GM18519 (cell line): ENCODE measurements at regions not wholly inside any gene's neighbourhood (a gene's known extent, or its start where the extent isn't known, plus 50 kb on each side); places are given as distances from the start of the nearest gene placed in this dataset.

Experiments
- ATAC-seq: cut with Tn5 transposase; IDR thresholded peaks from one replicate; pipeline ENCODE4 v1.9.1; 2021; ENCODE audit warnings: mild to moderate bottlenecking, moderate library complexity; ENCODE audit not compliant: unreplicated experiment, low FRiP score

DNA sequence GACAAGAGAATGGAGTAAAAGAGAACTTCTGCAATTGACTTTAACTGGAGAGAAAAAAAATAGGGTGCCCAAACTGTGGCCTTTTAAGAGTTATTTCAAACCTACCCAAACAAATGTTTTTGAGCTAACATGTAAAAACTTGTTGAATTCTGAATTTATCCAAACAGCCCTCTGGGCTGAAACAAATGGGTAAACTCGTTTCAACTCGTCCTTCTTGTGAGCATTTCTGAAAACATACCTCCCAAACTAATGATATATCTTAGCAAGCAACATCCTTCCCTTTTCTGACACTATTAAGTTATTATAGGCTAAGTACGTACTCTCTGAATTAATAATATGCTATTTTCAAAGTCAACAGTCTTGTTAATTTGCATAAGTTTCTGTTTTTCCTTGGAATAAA is 793.0 kb upstream of the ACVR2A start:
- no peak for ATAC-seq

DNA sequence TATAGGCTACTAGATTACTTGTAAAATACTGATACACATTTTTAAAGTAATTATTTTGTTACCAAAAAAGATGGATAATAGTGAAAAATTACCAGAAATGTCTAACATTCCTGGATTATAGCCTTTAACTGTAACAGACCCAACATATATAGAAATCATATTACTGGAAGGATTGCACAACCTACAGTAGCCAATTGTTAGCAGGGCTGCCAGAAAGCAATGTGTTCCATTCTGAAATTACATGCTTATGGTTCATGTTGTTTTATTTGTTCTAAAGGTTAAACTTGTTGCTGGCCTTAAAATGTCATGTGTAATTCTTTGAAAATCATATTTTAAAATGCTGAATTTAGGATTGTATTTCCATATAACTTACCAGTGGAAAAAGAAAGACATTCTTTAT is 793.6 kb upstream of the ACVR2A start:
- no peak for ATAC-seq

DNA sequence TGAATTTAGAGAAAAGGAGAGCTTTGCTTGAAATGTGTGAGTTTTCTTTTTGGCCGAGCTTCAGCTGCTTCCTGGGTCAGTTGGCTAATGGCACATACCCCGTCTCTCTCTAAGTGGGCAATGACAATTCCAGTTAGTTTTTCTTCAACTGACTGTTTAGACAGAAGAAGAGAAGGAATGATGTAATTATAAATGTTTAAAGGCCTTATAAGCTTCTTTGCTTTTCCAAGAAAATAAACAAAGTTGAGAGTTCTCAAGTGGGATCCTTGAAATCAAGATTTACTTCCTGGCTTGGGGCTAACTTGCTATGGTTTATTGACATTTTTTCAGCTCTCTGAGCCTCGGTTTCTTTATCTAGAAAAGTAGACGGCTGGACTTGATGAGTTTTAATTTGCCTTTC is 794.9 kb upstream of the ACVR2A start:
- no peak for ATAC-seq

DNA sequence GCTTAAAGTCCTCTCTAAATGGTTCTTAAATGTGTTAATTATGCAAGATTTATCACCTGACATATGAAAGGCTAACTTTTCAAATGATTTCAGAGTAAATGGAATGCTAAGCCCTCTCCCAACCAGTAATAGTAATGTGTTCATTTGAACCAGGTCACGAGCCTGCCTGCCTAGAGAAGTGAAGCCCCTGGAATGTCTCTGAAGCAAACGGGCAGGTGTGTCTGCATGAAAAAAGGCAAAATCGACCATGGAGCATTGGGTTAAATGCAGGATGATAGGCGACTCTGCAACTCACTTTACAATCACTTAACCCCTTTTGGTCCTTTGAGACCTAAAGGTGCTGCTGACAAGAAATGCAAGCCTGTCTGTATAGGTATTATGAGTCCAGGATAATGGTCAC is 798.4 kb upstream of the ACVR2A start:
- no peak for ATAC-seq

DNA sequence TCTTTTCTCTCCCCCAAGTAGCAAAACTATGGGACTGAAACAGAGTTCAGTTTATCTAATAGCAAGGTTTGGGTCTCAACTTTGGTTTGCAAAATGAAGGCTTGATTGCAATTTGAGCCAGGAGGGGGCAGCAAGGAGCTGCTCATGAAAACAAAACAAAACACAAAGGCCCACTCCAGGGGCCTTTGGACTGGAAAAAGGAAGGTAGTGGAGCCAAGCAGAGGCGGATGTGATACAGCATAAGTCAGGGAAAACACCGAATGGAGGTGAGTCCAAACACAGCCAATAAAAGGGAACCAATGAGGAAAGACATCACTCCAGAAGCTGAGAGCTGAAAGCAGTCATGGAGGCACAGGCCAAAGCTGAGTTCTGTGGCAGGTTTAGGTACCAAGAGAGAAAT is 799.7 kb upstream of the ACVR2A start:
- ATAC-seq: peak; percentile 74

DNA sequence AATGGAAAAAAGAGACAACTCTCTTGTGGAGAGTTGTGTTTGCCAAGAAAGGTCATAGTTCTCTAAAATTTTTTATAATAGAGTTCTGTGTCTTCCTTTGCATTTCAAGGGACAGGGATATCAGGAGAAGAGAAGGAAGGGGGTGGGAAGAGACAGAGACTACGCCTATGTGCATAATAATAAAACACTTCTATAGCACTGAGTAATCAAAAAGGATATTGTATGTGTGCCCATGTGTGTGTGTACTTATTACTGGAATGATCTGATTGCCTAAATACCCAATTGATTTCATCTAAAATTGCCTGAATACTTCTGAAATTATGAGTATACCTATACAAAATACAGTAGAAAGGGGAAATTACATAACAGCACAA is 803.7 kb upstream of the ACVR2A start:
- ATAC-seq: no peak

DNA sequence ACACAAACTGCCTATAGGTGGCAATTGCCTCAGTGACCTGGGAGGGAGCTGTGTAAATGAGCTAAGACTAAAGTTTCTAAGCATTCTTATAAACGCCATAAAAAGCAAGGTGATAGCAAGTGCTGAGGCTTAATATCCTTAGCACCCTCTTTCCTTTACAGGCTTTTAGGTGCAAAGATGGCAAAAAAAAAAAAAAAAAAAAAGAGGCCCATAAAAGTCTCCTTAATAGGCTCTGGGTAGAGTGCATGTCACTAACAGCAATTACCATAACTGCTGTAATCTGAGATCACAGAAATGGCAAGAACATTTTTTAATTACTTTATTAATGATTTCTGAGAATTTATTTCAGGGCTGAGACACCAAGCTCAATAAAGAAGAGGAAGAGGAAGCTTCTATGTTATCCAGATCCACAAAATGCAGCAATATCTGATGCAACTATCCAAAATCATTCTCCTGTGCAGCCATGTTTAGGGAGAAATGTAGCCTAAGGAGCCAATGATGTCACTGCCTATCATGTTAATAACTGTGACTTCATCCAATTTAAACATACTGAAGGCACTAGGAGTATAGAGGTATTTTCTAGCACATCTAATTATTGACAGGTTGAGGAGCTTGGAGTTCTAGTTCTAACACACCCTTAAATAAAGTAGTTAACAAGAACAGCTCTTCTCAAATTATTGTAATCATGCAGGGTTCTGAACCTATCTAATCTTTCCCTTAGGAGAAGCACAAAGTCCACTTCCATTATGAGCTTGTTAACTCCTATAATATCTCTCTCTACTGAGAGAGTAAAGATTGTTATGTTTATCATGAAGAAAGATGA is 804.3 kb upstream of the ACVR2A start:
- no peak for ATAC-seq

DNA sequence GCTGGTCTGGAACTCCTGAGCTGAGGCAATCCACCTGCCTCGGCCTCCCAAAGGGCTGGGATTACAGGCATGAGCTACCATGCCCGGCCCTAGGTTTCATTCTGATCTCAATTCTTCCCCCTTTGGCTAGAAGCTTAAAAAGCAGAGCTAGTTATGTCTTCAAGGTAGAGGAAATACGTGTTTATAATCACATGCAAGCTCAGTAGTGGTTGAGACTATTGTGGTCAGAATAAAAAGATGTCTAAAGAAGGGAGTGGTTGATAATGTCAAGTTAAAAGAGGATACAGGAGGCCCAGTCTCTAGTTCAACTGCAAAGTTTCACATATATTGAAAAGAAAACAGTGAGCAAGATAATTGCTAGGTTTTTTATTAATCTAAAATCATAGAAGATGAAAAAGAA is 807.8 kb upstream of the ACVR2A start:
- no peak for ATAC-seq

DNA sequence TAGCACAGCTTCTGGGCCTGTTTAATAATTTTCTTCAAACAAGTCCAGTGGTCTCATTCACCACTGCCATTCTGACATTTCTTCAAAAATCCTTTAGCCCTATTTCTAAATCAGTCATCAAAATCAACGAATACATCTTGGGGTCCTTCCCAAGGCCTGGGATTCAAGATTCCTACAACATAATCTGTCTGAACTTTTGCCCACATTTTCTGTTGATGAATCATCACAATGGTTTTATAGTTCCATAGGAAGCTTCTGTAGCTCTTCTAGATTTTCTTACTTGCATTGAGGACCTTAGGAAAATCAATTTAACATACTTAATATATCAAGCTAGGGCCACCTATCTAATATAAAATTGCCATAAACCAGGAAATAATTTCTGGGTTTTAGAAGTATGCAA is 811.8 kb upstream of the ACVR2A start:
- no peak for ATAC-seq

DNA sequence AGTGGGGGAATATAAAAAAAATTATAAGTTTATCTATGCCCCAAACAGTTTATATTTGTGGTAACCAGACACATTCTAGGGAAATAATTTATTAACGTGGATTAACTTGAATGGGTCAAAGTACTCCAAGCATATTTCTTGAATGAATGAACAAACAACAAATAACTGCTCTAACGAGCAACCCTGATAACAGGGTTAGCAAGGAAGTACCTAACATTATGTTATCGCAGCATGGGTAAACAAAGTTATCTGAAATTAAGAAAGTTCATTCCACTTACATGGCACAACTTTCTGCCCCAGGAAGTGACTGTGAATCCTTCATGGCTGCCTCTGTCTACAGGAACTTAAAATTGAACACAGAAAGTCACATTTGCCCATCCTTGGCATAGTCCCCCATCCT is 812.9 kb upstream of the ACVR2A start:
- no peak for ATAC-seq

DNA sequence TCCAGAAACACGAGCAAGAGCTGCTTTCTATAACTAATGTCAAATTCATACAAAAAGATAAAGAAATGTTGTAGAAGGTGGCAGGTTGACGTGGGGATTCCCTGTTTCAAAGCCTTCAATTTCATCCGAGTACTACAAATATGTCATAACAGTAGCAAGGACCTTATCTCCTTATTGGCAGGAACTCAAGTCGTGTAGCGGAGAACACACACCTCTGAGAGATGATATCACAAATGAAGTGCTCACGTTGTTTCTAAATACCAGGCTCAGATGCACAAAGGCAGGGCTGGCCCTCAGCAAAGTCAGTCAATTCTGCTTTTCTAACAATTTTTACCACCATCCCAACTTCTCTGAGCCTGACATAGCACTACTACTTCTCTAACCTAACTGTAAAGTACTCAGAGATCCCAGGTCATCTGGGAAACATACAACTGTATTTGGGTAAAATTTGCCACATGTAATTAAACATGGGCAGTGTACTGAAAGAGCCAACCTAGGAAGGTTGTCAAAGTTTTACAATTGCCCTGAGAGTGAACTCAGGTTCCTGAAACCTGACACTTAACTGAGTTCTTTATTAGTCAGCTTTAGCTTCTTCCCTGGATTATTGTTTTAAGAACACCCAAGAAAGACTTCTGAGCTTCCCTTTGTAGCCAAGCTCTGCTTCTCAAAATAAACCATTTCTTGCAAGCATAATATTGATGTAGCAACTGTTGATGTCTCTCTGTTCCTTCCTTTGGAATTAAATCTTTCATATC is 813.7 kb upstream of the ACVR2A start:
- ATAC-seq: no peak

DNA sequence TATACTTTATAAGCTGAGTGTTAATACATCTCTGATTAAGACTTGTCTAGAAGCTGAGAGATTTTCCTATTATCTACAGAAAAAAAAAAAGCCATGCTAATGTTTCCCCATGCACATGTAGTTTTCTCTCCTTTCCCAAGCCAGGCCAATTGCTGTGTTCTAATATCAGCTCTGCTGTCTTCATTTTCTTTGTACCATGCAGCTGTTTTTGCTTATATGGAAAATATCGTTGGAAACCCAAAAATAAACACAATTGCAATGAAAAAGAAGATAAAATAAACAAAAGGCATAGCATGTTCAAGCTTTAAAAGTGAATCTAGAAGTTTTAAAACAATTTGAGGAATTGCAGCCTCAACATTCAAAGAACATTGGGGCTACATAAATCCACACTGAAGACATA is 817.4 kb upstream of the ACVR2A start:
- ATAC-seq: no peak

DNA sequence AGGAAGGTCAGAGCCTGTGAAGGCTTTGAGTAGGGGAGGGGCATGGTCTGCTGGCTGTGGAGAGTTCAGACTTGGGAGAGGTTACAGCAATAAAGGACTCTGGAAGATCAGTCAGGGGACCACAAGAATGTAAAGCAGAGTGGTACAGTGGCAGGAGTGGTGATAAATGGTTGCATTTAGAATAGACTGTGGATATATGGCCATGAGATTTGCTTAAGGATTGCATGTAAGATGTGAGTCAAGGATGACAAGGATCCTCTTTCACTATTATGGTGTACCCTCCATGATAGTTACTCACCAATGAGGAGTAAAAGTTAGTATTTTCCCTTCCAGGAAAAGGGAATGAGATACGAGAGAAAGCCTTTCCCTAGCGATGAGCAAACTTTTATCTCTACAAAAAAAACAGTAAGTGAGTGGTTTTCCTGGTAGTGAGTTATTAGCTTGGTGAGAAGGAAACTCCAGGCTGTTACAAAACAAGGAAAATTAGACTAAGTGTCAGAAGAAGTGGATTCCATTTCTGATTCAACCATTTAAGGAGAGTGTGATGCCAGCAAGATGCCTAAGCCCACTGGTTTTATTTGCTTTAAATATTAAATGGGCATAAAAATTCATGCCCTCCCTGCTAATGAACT is 818.0 kb upstream of the ACVR2A start:
- ATAC-seq: no peak

DNA sequence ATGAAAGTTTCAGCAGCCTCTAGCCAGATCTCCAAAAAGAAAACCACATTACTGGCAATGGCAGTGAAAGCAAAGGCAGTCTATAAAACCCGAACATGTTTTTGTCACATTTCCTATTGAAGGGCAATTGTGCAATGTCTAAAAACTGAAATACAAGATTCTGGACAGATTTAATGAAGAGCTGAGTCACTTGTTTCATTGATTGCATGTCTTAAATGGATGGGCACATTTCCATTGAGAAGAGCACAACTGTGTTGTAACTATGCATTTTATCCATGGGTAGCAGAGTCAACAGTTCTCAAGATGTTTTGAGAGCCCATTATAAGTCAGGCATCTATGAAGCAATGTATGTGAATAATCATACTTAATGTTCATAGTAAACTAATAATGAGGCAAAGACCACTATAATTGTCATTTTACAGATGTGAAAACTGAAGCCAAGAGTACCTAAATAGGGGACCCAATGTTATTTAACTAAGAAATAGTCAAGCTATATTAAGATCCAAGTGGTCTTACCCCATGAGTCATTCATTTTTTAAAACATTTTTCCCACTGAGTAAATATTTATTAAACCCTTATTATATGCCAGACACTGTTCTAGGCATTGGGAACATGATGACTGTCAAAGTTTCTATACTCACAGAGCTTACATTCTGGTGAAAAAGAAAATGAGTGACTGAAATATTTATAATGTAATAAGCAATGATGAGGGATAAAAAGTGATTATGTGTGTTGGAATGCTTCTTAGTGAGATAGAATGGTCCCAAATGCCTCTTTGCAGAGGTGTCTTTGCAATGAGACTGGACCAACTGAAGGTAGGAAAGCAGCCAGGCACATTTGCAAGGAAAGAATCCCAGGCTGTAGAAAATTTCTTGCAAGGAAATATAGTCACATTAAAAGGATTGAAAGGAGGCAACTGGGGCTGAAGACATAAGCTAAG is 818.9 kb upstream of the ACVR2A start:
- no peak for ATAC-seq

DNA sequence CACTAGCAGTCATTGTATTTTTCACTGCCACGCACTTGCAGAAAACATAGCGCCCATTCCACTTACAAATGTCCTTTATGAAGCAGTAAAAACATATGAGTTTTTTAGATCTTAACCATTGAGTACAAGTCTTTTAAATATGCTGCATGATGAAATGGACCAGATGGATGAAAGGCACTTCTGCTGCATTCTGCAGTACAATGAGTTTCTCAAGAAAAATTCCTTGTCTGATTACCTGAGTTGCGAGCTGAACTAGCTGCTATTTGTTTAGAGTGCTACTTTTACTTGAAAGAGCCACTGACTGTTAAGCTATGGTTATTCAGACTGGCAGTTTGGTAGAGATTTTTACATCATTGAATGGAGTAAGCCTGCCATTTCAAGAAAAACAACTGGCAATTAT is 825.5 kb upstream of the ACVR2A start:
- no peak for ATAC-seq

DNA sequence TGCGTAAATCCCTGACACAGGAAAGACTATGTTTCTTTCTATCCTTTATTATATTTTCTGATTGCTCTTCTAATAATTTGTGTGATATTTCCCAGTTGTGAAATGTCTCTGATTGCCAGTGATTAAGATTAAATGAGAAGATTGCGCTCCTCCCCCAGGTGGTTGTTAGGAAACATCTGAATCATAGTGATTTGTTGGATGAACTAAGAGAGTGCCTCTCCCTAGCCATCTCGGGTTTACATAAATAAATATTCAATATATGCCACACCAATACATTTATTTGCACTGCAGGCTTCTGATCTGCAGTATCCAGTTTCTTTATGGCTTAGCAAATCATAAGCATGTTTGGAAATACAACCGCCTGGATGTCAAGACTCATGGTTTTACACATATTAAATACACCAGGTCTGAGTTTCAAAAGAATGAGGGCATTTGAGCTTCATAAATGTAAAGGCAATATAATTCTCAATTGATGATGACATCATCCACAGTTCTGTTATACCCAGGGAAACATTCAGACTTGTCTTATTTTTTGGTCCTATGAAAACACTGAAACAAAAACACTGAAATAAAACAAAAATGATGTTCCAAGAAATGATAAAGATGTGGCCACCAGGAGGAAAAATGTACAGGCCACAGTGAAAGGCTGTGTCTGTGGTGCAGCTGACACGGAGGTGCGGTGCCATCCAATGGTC is 826.7 kb upstream of the ACVR2A start:
- ATAC-seq: no peak

DNA sequence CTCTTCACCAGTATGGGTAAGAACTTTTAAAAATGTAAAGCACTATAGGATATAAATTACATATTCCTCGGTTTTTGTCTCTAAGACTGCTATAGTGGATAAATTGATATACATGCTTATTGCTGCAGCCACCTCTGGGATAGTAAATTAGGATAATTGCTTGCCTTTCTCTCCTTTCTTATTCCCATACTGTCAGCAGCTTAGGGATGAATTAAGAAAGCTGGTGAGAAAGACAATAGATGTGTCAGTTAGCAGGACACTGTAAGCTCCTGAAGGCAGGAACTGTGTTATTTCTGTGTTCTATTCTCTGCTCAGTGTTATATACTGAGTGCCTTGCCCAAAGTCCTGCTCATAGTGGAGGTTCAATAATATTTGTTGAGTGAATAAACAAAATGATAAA is 828.6 kb upstream of the ACVR2A start:
- no peak for ATAC-seq

DNA sequence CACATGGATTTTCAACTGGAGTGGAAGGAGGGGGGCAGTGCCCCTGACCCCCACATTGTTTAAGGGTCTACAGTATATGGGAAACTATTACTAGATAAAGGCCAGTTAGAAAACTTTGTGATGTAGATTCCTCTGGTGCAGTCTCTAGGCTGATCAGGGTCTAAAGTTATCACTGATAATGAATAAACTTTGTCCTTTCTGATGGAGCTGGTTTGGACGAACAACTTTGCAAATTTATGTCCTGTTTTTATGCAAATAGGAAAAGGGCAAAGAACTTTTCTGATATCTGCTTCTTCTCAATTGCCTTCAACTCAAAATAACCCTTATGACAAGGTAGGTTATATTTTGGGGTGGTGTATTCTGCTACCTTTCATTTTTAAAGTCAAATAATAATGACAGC is 829.2 kb upstream of the ACVR2A start:
- ATAC-seq: no peak

DNA sequence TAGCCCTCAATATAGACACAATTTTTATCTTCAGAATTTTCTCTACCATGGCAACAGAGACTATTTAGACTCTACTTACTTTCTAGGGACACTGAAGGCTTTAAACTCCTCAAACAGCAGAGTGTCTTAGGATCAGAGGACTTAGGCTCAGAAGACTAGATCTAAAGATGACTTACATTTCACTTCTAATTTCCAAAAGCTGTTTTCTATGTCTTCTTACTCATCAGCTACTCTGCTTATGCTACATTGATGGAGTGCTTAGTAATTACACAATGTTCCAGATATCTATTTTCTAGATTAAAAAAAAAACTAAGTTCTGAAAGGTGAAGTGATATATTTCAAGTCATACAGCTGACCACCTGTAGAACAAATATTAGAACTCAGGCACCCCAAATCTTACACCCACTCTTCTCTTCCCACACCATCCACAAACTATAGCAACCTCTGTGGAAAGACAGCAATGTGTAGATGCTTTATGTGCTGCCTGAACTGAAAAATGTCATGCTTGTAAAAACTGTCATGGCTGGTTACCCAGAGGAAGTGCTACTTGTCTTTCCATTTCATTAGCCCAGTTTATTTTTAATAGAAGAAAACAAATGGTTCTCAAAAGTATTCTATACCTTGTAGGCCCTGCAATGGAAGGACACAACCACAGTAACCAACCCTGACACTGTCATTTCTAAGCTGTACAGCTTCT is 831.0 kb upstream of the ACVR2A start:
- peak; percentile 46 for ATAC-seq
